HG02610 (cell line): ENCODE measurements at regions not wholly inside any gene's neighbourhood (a gene's known extent, or its start where the extent isn't known, plus 50 kb on each side); places are given as distances from the start of the nearest gene placed in this dataset.

ENCODE experiments used
- ATAC-seq: cut with Tn5 transposase; IDR thresholded peaks from one replicate; pipeline ENCODE4 v1.9.1; 2021; ENCODE audit warnings: mild to moderate bottlenecking, moderate library complexity; ENCODE audit not compliant: unreplicated experiment

GRCh38 chr6:104326173-104327001, 533.3 kb downstream of the HACE1 start:
- ATAC-seq, result peak; percentile 74

GRCh38 chr6:104325341-104326172, 534.2 kb downstream of the HACE1 start:
- peak; percentile 17 for ATAC-seq

GRCh38 chr6:104324301-104324700, 535.4 kb downstream of the HACE1 start:
- ATAC-seq, result no peak

- no peak for ATAC-seq
These were observed 536.9 kb downstream of the HACE1 start for GRCh38 chr6:104322841-104323240.

GRCh38 chr6:104321301-104321700, 538.4 kb downstream of the HACE1 start:
- no peak for ATAC-seq

GRCh38 chr6:104320896-104321295, 538.8 kb downstream of the HACE1 start:
- ATAC-seq, result no peak

GRCh38 chr6:104312851-104313250, 546.9 kb downstream of the HACE1 start:
- no peak for ATAC-seq

GRCh38 chr6:104306211-104306610, 553.5 kb downstream of the HACE1 start:
- ATAC-seq, result no peak

- ATAC-seq, result no peak
These were observed 554.5 kb downstream of the HACE1 start for GRCh38 chr6:104305206-104305605.

- no peak for ATAC-seq
These were observed 557.8 kb downstream of the HACE1 start for GRCh38 chr6:104301951-104302350.

- ATAC-seq, result no peak
These were observed 573.1 kb downstream of the HACE1 start for GRCh38 chr6:104286641-104287040.

GRCh38 chr6:104284872-104285271, 574.8 kb downstream of the HACE1 start:
- no peak for ATAC-seq

- ATAC-seq, result no peak
These were observed 577.1 kb downstream of the HACE1 start for GRCh38 chr6:104282581-104282980.

GRCh38 chr6:104281370-104281769, 578.3 kb downstream of the HACE1 start:
- no peak for ATAC-seq

- ATAC-seq, result no peak
These were observed 591.3 kb downstream of the HACE1 start for GRCh38 chr6:104268389-104268788.

- no peak for ATAC-seq
These were observed 592.8 kb downstream of the HACE1 start for GRCh38 chr6:104266922-104267321.

- ATAC-seq, result no peak
These were observed 603.1 kb downstream of the HACE1 start for GRCh38 chr6:104256646-104257045.

GRCh38 chr6:104253236-104253635, 606.5 kb downstream of the HACE1 start:
- no peak for ATAC-seq

GRCh38 chr6:104252276-104252675, 607.4 kb downstream of the HACE1 start:
- ATAC-seq, result no peak

- ATAC-seq, result no peak
These were observed 608.1 kb downstream of the HACE1 start for GRCh38 chr6:104251651-104252050.

- no peak for ATAC-seq
These were observed 618.9 kb downstream of the HACE1 start for GRCh38 chr6:104240865-104241264.

GRCh38 chr6:104239971-104240370, 619.7 kb downstream of the HACE1 start:
- ATAC-seq, result no peak
